H1 (cell line): ENCODE measurements at regions not wholly inside any gene's neighbourhood (a gene's known extent, or its start where the extent isn't known, plus 50 kb on each side); places are given as distances from the start of the nearest gene placed in this dataset.

Source experiments
- CHD7 ChIP-seq: fragments of 300-600 bp; sonication (generic); IDR thresholded peaks from 2 replicates; pipeline ENCODE4 v1.7.1; 2012; ENCODE audit warnings: low read length, moderate library complexity, mild to moderate bottlenecking, inconsistent platforms; ENCODE audit not compliant: insufficient replicate concordance
- KDM5A ChIP-seq: fragments of 200-600 bp; IDR thresholded peaks from 2 replicates; pipeline ENCODE4 v1.7.1; 2012; ENCODE audit warnings: mild to moderate bottlenecking, low read length, inconsistent platforms, mixed read lengths
- SIN3A ChIP-seq, 2 experiments: IDR thresholded peaks in 1 of 2; conservative IDR thresholded peaks in 1 of 2; 2 replicates each; pipeline ENCODE4 v1.6.1; 2011 to 2012; ENCODE audit warnings: low read length in 2 of 2, improper control_type of control experiment in 1 of 2, low read depth in 1 of 2, mild to moderate bottlenecking in 1 of 2
- SIRT6 ChIP-seq: IDR thresholded peaks from one replicate; pipeline ENCODE4 v1.7.1; 2012; ENCODE audit warnings: low read length, inconsistent platforms
- SP1 ChIP-seq: IDR thresholded peaks from 2 replicates; pipeline ENCODE4 v1.6.1; 2011; ENCODE audit warnings: low read depth, low read length
- SP2 ChIP-seq: IDR thresholded peaks from 2 replicates; pipeline ENCODE4 v1.6.1; 2012; ENCODE audit warnings: mild to moderate bottlenecking, low read length, inconsistent platforms
- TCF12 ChIP-seq: IDR thresholded peaks from 2 replicates; pipeline ENCODE4 v1.6.1; 2011; ENCODE audit warnings: low read depth, mild to moderate bottlenecking, low read length

DNA sequence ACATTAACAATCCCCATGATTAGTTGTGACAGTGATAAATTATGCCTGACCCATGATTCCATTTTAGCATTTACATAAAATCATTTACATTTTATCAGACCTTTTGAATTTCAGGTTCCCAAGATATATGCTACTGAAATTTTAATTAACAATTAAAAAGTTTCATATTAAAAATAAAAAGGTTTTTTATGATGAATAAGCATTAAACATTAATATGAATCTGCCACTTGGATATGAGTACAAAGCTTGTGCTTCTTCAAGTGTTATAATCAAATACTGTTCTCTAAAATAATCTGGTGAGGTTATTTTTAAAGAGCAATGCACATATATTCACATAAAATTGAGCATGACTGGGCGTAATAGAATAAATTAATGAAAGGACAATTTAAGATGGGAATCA lies 1218.0 kb downstream of the CNTNAP5 start (continued):
- TF ChIP-seq KDM5A (no peak), CHD7 (no peak), SP2 (no peak), SIN3A (conservative IDR thresholded peaks at IDR 0.05 in 1 of 2, IDR thresholded peaks at IDR 0.05 in 1 of 2; ENCODE audit: low read depth in 1 of 2, low read length in 2 of 2) (no peak), TCF12 (no peak), SIRT6 (no peak), SP1 (no peak)
